Dendritic cell treated with granulocyte-macrophage colony-stimulating factor and Interleukin-4, amounts not matched to agents 40 ng/mL and 50 ng/mL, for 4 days (primary cell): ENCODE measurements at regions not wholly inside any gene's neighbourhood (a gene's known extent, or its start where the extent isn't known, plus 50 kb on each side); places are given as distances from the start of the nearest gene placed in this dataset.

Experiments
- H3K27ac Mint-ChIP-seq: one replicate; pipeline ENCODE4 v1.8.0; 2022; ENCODE audit warnings: mild to moderate bottlenecking, mixed read lengths
- H3K27me3 Mint-ChIP-seq: one replicate; pipeline ENCODE4 v1.8.0; 2022; ENCODE audit warnings: mild to moderate bottlenecking, mixed read lengths
- H3K36me3 Mint-ChIP-seq: one replicate; pipeline ENCODE4 v1.8.0; 2022; ENCODE audit warnings: low read depth, mixed read lengths
- H3K4me1 Mint-ChIP-seq: one replicate; pipeline ENCODE4 v1.8.0; 2022; ENCODE audit warnings: low read depth, mixed read lengths
- H3K4me3 Mint-ChIP-seq: one replicate; pipeline ENCODE4 v1.8.0; 2022; ENCODE audit warnings: mild to moderate bottlenecking, moderate library complexity, mixed read lengths
- H3K9me3 Mint-ChIP-seq: one replicate; pipeline ENCODE4 v1.8.0; 2022; ENCODE audit warnings: mixed read lengths
- intact Hi-C: fragments of 100-400 bp; cut with micrococcal nuclease; formaldehyde crosslinking; loops from one replicate; pipeline ENCODE4 v1.15.0; 2022

DNA sequence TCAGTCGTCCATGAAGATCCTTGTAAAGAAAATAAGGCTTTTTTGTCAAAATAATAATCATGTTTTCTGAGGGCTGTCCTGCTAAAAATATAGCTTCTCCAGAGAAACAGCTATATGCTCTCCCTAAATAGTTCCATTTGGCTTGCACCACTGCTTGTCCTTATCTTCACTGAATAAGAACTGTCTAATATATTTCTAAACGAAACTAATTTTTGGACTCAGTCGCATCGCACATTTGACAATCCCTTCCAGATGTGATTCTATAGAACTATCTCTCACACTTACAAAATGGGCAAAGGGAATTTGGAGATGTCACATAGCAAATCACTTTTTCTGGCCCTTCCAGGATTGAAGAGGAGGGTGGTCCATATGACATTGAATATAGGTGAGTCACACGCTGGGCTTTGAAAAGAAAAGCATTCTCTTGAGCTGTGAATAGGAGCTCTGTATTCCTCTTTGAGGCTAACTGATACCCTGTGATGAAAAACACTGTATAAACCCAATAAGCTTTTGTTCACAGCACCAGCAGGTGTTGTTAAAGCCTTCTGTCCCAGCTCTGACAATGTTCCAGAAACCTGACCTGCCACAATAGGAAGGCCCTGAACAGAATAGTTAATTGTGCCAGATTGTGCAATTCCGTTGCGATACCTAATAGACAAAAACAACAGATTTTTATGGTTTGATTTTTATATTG lies 1144.2 kb downstream of the ROBO2 start:
- intact Hi-C loops: no loop called here
- Mint-ChIP-seq H3K4me1 (no peaks in the 10 kb centered on the region), H3K27ac (no peak overlapping the region), H3K9me3 (no peaks in the 10 kb centered on the region), H3K36me3 (no peaks in the 10 kb centered on the region), H3K4me3 (no peak overlapping the region), H3K27me3 (no peaks in the 10 kb centered on the region)

DNA sequence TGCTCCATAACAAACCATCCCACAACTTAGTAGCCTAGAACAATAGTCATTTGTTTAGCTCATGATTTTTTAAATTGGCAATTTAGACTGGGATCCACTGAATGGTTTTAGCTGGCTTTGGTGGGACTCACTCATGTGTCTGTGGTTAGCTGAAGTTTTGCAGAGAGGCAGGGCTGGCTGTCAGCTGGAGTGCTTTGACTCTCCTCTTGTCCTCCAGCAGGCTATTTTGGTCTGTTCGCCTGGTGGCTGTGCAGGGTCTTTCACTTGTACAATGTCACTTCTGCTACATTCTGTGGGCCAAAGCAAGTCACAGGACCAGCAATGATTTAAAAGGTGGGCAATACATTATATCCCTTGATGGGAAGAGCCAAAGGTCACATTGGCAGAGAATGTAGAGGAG lies 1146.5 kb downstream of the ROBO2 start:
- peaks cover 8% of the 10 kb centered on the region for H3K9me3 Mint-ChIP-seq
- intact Hi-C loops: no loop called here
- no peak overlapping the region for H3K4me3 Mint-ChIP-seq
- H3K36me3 Mint-ChIP-seq: no peaks in the 10 kb centered on the region
- H3K27ac Mint-ChIP-seq: no peak overlapping the region
- H3K4me1 Mint-ChIP-seq: no peaks in the 10 kb centered on the region
- H3K27me3 Mint-ChIP-seq: no peaks in the 10 kb centered on the region

DNA sequence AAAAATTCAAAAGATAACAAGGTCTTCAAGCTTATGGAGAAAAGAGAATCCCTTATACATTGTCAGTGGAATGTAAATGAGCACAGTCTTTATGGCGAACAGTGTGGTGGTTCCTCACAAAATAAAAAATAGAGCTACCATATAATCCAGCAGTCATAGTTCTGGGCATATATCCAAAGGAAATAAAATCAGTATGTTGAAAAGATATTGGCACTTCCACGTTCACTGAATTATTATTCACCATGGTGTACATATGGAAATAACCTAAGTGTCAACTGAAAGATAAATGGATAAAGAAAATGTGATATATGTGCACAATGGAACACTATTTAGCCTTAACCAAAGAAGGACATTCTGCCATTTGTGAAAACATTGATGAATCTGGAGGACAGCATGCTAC lies 1161.2 kb downstream of the ROBO2 start:
- Mint-ChIP-seq H3K4me1 (no peaks in the 10 kb centered on the region), H3K36me3 (no peaks in the 10 kb centered on the region), H3K27me3 (no peaks in the 10 kb centered on the region), H3K9me3 (no peaks in the 10 kb centered on the region), H3K4me3 (no peak overlapping the region), H3K27ac (no peak overlapping the region)
- intact Hi-C loops: no loop called here

DNA sequence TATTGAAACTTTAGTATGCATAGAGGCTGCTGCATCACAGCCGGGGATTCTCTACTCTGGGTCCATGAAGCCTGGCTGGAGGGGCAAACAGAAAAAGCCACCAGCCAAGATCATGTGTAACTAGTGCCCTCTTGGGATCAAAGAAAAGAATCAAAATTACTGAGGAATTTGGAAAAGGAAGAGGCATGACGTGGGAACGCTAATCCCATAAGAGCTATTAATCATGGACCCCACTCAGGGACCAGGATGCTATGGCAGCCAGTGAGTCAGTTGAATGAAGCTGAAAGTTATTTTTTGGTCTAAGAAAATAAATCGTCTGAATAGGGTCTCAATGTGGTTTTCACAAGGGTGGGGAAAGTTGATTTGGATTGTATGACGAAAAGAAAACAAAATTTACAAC lies 1165.1 kb downstream of the ROBO2 start:
- no peaks in the 10 kb centered on the region for H3K4me1 Mint-ChIP-seq
- no peaks in the 10 kb centered on the region for H3K9me3 Mint-ChIP-seq
- no peaks in the 10 kb centered on the region for H3K27me3 Mint-ChIP-seq
- H3K4me3 Mint-ChIP-seq: no peak overlapping the region
- intact Hi-C loops: no loop called here
- no peak overlapping the region for H3K27ac Mint-ChIP-seq
- H3K36me3 Mint-ChIP-seq: no peaks in the 10 kb centered on the region

DNA sequence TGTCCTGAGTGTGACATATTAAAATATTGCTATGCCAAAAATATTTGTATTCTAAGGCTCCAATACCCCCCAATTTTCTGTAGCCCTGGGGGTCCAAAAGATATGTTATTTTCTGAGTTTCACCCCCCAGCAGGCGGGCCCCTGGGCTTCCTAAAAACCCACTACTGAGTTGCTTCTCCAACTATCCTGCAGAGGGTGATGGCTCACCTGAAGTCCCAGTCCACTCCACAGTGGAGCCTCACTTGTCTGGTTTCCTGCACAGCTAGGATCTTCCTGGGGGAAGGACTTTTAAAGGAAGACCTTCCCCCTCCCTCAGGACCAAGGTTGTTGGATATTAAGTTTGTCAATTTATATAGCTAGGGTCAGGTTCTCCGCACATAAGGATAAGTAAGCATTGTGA lies 1181.4 kb downstream of the ROBO2 start:
- H3K27ac Mint-ChIP-seq: no peak overlapping the region
- peaks cover 7% of the 10 kb centered on the region for H3K9me3 Mint-ChIP-seq
- H3K36me3 Mint-ChIP-seq: no peaks in the 10 kb centered on the region
- intact Hi-C loops: no loop called here
- H3K4me1 Mint-ChIP-seq: no peaks in the 10 kb centered on the region
- H3K27me3 Mint-ChIP-seq: no peaks in the 10 kb centered on the region
- no peak overlapping the region for H3K4me3 Mint-ChIP-seq

DNA sequence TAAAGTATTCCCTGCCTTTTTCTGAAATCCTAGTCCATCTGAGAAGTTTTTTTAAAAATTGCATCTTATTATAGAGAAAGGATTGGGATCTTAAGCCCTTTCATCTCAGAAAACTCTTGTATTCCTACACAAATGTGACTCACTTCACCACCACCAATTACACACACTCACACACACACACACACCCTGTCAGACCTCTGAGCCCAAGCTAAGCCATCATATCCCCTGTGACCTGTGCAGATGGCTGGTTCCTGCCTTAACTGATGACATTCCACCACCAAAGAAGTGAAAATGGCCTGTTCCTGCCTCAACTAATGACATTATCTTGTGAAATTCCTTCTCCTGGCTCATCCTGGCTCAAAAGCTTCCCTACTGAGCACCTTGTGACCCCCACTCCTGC lies 1181.9 kb downstream of the ROBO2 start:
- intact Hi-C loops: no loop called here
- Mint-ChIP-seq H3K9me3 (peaks cover 5% of the 10 kb centered on the region), H3K27ac (no peak overlapping the region), H3K27me3 (no peaks in the 10 kb centered on the region), H3K36me3 (no peaks in the 10 kb centered on the region), H3K4me3 (no peak overlapping the region), H3K4me1 (no peaks in the 10 kb centered on the region)

DNA sequence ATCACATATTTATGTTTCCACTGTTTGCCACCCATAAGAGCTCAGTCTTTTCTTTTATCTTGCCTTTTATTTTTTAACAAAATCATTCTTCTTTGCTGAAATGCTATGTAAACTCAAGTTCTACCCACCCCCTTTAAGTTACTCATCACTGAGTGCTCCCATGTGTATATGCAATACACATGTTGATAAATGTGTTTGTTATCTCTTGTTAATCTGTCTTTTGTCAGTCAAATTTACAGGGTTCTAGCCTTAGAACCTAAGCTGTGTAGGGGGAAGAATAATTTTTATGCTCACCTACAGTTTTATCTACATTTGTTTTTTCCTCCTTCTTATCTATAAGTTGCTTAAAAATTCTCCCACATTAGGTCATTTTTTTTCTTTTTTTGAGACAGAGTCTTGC lies 1195.9 kb downstream of the ROBO2 start:
- H3K36me3 Mint-ChIP-seq: no peaks in the 10 kb centered on the region
- H3K4me3 Mint-ChIP-seq: no peak overlapping the region
- no peak overlapping the region for H3K27ac Mint-ChIP-seq
- no peaks in the 10 kb centered on the region for H3K4me1 Mint-ChIP-seq
- intact Hi-C loops: no loop called here
- H3K27me3 Mint-ChIP-seq: no peaks in the 10 kb centered on the region
- peaks cover 40% of the 10 kb centered on the region for H3K9me3 Mint-ChIP-seq

DNA sequence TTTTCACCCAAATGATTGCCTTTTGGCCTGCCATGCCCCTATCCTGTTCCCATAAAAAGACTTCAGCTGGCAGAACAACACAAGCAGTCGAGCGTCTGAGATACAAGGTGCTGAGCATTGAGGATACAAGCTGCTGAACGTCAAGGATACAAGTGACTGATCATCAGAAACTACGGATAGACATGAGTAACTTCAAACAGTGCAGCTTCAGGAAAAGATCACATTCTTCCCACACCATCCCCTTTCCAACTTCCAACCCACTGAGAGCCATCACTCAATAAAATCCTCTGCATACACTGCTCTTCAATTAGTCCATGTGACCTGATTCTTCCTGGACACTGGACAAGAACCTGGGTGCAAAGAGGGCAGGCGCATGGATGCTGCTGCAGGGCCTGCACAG lies 1198.9 kb downstream of the ROBO2 start:
- no peaks in the 10 kb centered on the region for H3K4me1 Mint-ChIP-seq
- no peaks in the 10 kb centered on the region for H3K36me3 Mint-ChIP-seq
- no peak overlapping the region for H3K4me3 Mint-ChIP-seq
- H3K27ac Mint-ChIP-seq: no peak overlapping the region
- intact Hi-C loops: no loop called here
- peaks cover 39% of the 10 kb centered on the region for H3K9me3 Mint-ChIP-seq
- H3K27me3 Mint-ChIP-seq: no peaks in the 10 kb centered on the region

DNA sequence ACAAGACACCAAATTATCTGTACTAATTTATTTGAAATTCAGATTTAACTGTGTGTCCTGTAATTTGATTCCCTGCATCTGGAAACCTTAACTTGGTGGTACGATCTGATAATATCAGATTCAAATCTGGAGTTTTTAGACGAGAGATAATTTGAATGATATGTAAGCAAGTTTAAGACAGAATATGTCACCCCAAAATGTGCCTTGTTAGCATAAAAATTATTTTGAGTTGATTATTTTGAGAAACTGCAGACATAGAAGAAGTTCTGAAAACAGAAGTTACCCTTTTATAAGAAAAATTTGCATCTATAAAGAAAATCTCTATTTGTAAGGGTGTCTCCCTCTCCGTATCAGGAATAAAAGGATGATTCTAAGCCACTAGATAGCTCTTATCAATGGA lies 1202.8 kb downstream of the ROBO2 start:
- Mint-ChIP-seq H3K4me1 (no peaks in the 10 kb centered on the region), H3K9me3 (peaks cover 56% of the 10 kb centered on the region), H3K4me3 (no peak overlapping the region), H3K36me3 (no peaks in the 10 kb centered on the region), H3K27me3 (no peaks in the 10 kb centered on the region), H3K27ac (no peak overlapping the region)
- intact Hi-C loops: no loop called here

DNA sequence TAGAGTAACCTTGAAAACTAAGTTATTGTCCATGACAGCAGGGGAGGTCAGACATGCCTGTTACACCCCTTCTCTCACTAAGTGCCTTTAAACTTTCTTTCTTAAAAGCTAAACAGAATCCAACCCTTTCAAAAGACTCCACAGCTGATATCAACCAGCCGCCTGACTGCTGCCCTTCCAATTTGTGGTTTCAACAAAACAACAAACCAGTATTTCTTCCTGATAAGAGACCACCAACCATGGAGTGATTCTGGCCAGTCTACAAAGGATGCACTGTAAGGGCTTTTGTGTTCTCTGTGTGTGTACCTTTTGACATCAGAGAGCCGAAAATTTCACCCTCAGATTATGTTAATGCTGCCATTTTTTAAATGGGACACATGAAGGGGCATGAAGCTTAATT lies 1204.2 kb downstream of the ROBO2 start:
- intact Hi-C loops: no loop called here
- H3K9me3 Mint-ChIP-seq: peaks cover 56% of the 10 kb centered on the region
- no peaks in the 10 kb centered on the region for H3K36me3 Mint-ChIP-seq
- H3K27me3 Mint-ChIP-seq: peaks cover 1% of the 10 kb centered on the region
- H3K4me3 Mint-ChIP-seq: no peak overlapping the region
- H3K4me1 Mint-ChIP-seq: no peaks in the 10 kb centered on the region
- no peak overlapping the region for H3K27ac Mint-ChIP-seq

DNA sequence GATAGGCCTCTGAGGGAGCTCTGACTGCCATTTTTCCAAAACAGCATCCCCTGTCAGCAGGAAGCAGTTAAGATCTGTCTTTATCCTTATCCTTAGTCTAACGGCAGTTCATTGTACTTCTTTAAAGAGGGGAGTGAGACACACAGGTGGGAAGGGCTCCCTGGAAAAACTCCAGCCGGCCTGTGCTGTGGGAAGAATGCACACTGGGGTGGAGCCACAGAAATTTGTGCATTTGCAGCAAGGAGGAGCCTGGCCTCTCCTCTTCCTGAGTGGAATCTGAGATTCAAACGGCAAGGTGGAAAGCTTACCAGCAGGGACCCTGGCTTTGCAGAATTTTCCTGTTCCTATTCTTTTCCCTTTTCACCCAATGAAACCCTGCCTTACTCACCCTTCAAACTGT lies 1209.4 kb downstream of the ROBO2 start:
- intact Hi-C loops: no loop called here
- no peak overlapping the region for H3K27ac Mint-ChIP-seq
- H3K9me3 Mint-ChIP-seq: peaks cover 42% of the 10 kb centered on the region
- peaks cover 1% of the 10 kb centered on the region for H3K27me3 Mint-ChIP-seq
- H3K4me3 Mint-ChIP-seq: no peak overlapping the region
- no peaks in the 10 kb centered on the region for H3K4me1 Mint-ChIP-seq
- no peaks in the 10 kb centered on the region for H3K36me3 Mint-ChIP-seq

DNA sequence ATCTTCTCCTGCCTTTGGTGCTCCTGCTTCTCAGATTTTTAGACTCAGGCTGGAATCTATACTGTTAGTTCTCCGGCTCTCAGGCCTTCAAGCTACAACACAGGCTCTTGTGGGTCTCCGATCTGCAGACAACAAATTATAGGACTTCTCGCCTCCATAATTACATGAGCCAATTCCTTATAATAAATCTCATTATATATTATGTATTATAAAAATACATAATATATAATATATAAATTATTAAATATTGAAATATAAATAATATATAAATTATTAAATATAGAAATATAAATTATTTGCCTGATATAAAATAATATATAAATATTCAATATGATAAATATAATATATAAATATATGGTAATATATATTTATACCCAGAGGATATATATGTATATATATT lies 1214.0 kb downstream of the ROBO2 start:
- Mint-ChIP-seq H3K9me3 (peaks cover 23% of the 10 kb centered on the region), H3K27me3 (peaks cover 1% of the 10 kb centered on the region), H3K4me3 (no peak overlapping the region), H3K36me3 (no peaks in the 10 kb centered on the region), H3K27ac (no peak overlapping the region), H3K4me1 (no peaks in the 10 kb centered on the region)
- intact Hi-C loops: no loop called here

DNA sequence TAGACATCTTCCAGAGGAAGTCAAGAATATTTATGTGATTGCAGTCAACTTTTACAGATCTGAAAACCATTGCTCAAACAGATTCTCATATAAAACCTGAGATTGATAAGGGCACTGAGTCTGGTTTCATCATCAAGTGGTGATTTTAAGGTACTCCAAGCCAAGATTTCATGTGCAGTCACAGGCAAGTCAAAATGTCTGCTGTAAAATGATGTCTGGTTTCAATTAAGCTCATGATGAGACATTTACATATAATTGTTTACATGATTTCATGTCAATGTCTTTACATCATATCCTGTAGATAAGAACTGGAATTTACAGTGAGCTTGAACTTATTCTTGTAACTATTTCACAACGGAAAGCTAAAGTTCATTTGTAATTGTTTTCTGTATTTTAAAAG lies 1215.5 kb downstream of the ROBO2 start:
- no peaks in the 10 kb centered on the region for H3K27me3 Mint-ChIP-seq
- H3K27ac Mint-ChIP-seq: no peak overlapping the region
- intact Hi-C loops: no loop called here
- H3K4me3 Mint-ChIP-seq: no peak overlapping the region
- no peaks in the 10 kb centered on the region for H3K36me3 Mint-ChIP-seq
- no peaks in the 10 kb centered on the region for H3K4me1 Mint-ChIP-seq
- peaks cover 8% of the 10 kb centered on the region for H3K9me3 Mint-ChIP-seq

DNA sequence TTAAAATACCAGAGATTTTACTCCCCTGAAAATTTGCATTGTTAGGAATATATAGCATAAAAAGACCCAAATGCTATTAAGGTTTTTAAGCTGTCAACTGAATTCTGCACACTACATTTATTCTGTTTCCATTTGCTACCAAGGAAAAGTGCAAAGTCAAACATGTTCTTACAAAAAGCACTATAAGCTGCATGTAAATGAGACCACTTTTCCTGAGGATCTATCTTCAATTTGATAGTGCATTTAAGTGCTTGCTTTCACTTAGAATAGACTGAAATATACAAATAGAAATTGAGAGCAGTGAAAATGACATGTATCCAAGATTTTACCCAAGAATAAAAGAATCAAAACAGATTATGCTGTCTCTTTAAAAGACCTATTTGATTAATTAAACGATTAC lies 1216.2 kb downstream of the ROBO2 start:
- H3K27me3 Mint-ChIP-seq: no peaks in the 10 kb centered on the region
- H3K9me3 Mint-ChIP-seq: peaks cover under 1% of the 10 kb centered on the region
- H3K4me3 Mint-ChIP-seq: no peak overlapping the region
- H3K27ac Mint-ChIP-seq: no peak overlapping the region
- H3K4me1 Mint-ChIP-seq: no peaks in the 10 kb centered on the region
- intact Hi-C loops: no loop called here
- no peaks in the 10 kb centered on the region for H3K36me3 Mint-ChIP-seq

DNA sequence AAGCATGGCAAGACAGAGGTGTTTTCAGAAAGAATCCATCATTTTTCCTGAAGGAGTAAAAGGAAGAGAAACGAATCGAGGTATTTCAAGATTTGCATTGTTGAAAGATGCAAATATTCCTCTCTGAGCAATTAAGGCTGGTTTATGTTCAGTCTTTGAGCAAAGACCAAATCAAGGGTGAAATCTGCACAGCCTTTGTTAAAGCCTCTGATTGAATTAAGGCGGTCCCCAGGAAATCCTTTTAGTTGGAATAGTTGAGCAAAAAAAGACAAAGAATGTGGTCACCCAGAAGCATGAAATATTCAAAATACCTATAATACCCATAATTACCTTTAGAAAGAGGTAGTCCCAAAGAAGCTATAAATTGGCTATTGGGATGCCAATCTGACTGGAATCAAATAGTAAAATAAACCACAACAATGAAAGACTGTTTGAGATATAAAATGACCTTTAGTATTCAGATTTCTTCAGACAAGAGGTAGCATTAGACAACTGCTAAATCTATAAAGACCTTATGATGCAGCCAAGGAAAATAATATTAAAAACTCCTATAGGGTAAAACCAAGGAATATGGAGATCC lies 1218.1 kb downstream of the ROBO2 start:
- Mint-ChIP-seq H3K36me3 (no peaks in the 10 kb centered on the region), H3K4me3 (no peak overlapping the region), H3K27me3 (no peaks in the 10 kb centered on the region), H3K27ac (no peak overlapping the region), H3K9me3 (no peaks in the 10 kb centered on the region), H3K4me1 (no peaks in the 10 kb centered on the region)
- intact Hi-C loops: no loop called here
